HG03135 (cell line): ENCODE measurements at regions not wholly inside any gene's neighbourhood (a gene's known extent, or its start where the extent isn't known, plus 50 kb on each side); places are given as distances from the start of the nearest gene placed in this dataset.
"Not testable (repeated sequence)": the region's sequence is repeated elsewhere in the genome, so short reads cannot be mapped to it uniquely, and the experiment has no call there.

Experiments
- ATAC-seq: cut with Tn5 transposase; IDR thresholded peaks from one replicate; pipeline ENCODE4 v1.9.1; 2021; ENCODE audit warnings: mild to moderate bottlenecking, moderate library complexity; ENCODE audit not compliant: unreplicated experiment

- no peak for ATAC-seq
These were observed 112.3 kb upstream of the SOX21 start for GRCh38 chr13:94824601-94825000.

- no peak for ATAC-seq
These were observed 110.0 kb upstream of the SOX21 start for GRCh38 chr13:94822356-94822755.

- ATAC-seq, result no peak
These were observed 103.9 kb upstream of the SOX21 start for GRCh38 chr13:94816256-94816655.

- ATAC-seq, result peak; percentile 92
These were observed 101.7 kb upstream of the SOX21 start for GRCh38 chr13:94813920-94814475.

- no peak for ATAC-seq
These were observed 99.4 kb upstream of the SOX21 start for GRCh38 chr13:94811753-94812152.

GRCh38 chr13:94800423-94800822 lies 88.1 kb upstream of the SOX21 start:
- ATAC-seq, result no peak

GRCh38 chr13:94799299-94799698 lies 87.0 kb upstream of the SOX21 start:
- no peak for ATAC-seq

GRCh38 chr13:94798738-94799137 lies 86.4 kb upstream of the SOX21 start:
- no peak for ATAC-seq

GRCh38 chr13:94795292-94795691 lies 82.9 kb upstream of the SOX21 start:
- no peak for ATAC-seq

GRCh38 chr13:94786246-94786645 lies 73.9 kb upstream of the SOX21 start:
- not testable (repeated sequence) for ATAC-seq

GRCh38 chr13:94784066-94784465 lies 71.7 kb upstream of the SOX21 start:
- no peak for ATAC-seq

- ATAC-seq, result no peak
These were observed 71.1 kb upstream of the SOX21 start for GRCh38 chr13:94783489-94783888.

GRCh38 chr13:94780421-94780820 lies 68.1 kb upstream of the SOX21 start:
- ATAC-seq, result no peak

- no peak for ATAC-seq
These were observed 66.6 kb upstream of the SOX21 start for GRCh38 chr13:94778986-94779385.

- no peak for ATAC-seq
These were observed 66.2 kb upstream of the SOX21 start for GRCh38 chr13:94778585-94778984.

- ATAC-seq, result no peak
These were observed 64.6 kb upstream of the SOX21 start for GRCh38 chr13:94776956-94777355.

- ATAC-seq, result no peak
These were observed 64.0 kb upstream of the SOX21 start for GRCh38 chr13:94776300-94776699.

GRCh38 chr13:94765814-94766213 lies 53.5 kb upstream of the SOX21 start:
- ATAC-seq, result no peak

- no peak for ATAC-seq
These were observed 52.4 kb upstream of the SOX21 start for GRCh38 chr13:94764576-94765321.
